ENCODE measurements at regions not wholly inside any gene's neighbourhood (a gene's known extent, or its start where the extent isn't known, plus 50 kb on each side); places are given as distances from the start of the nearest gene placed in this dataset.

DNA sequence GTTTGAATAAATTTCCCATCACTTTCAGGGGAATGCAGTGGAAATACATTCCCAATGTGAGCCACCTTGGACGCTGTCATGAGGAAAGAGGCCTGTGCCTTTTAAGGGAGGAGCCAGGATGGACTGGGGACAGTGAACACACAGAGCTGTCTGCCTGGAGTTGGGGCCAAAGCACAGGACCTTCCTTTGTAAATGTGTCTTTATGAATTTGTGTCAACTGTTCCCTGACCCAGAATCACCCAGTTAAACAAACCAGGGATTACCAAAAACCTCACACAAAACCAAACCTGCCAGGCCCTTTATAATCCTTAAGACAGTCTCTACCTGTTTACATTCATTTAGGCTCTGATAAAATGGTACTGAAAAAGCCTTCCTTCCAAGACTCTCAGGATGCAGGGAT lies 513.7 kb downstream of the MAFB start:
- no peaks in the 10 kb centered on the region for H3K36me3 ChIP-seq (ENCODE audit: control insufficient read depth, insufficient read depth, low read length)
- DNase-seq (ENCODE audit: low read depth) = no peak
- no peaks in the 10 kb centered on the region for H3K27me3 ChIP-seq (ENCODE audit: control insufficient read depth, insufficient read depth, low read length)
- TF ChIP-seq, protein P1, sequence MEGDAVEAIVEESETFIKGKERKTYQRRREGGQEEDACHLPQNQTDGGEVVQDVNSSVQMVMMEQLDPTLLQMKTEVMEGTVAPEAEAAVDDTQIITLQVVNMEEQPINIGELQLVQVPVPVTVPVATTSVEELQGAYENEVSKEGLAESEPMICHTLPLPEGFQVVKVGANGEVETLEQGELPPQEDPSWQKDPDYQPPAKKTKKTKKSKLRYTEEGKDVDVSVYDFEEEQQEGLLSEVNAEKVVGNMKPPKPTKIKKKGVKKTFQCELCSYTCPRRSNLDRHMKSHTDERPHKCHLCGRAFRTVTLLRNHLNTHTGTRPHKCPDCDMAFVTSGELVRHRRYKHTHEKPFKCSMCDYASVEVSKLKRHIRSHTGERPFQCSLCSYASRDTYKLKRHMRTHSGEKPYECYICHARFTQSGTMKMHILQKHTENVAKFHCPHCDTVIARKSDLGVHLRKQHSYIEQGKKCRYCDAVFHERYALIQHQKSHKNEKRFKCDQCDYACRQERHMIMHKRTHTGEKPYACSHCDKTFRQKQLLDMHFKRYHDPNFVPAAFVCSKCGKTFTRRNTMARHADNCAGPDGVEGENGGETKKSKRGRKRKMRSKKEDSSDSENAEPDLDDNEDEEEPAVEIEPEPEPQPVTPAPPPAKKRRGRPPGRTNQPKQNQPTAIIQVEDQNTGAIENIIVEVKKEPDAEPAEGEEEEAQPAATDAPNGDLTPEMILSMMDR (IDR thresholded peaks at IDR 0.05; ENCODE audit: insufficient read depth, low read length, poor library complexity, severe bottlenecking) = no peak
- H3K4me3 ChIP-seq (ENCODE audit: low read depth, low read length) = no peak overlapping the region

DNA sequence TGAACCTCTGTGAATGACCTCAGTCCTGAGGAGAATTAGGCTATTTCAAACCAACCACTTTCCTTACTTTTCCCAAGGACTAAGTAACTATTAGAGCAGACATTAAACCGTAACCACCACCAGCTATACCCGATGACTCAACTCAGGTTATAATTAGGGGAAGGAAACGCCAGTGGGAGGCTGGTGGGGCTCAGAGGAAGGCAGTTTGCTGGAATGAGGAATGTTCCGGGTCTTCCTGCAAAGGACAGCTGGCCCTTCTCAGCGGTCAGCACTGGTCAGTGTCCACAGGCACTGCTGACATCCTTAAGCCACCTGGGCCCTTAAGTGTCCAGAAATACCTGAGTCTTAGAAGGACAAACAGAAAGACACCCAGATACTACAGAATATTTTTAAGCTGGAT lies 515.2 kb downstream of the MAFB start:
- Histone ChIP-seq H3K36me3 (ENCODE audit: control insufficient read depth, insufficient read depth, low read length) (no peaks in the 10 kb centered on the region), H3K4me3 (ENCODE audit: low read depth, low read length) (no peak overlapping the region), H3K27me3 (ENCODE audit: control insufficient read depth, insufficient read depth, low read length) (no peaks in the 10 kb centered on the region)
- TF ChIP-seq, protein P1 (IDR thresholded peaks at IDR 0.05; ENCODE audit: insufficient read depth, low read length, poor library complexity, severe bottlenecking) = no peak
- no peak for DNase-seq (ENCODE audit: low read depth)

DNA sequence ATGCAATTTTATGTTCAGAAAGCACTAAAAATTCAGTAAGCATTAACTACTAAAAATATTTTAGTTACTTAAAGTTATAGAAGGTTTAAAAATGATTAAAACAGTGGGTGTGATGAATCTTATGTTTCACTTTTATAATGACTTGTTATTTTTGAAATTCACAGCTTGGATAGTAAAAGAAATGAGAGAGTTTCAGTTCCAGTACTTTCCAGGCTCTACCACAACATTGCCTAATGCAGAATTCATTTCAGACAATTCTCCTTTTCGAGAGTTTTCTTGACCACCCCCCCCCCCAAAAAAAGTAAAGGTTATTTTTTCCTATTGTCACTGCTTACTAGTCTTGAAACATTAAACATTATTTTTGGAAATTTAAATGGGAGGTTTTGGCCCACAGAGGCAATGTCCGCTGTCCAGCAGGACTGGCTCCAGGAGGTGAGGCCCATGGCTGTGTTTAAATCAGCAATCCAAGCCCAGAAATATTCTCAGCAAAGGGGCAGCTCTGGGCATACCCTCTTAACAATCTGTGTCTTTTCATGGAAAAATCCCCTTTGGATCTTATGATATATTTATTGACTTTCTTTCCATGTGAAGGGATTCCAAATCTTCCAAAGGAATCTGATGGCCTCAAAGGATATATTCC lies 519.9 kb downstream of the MAFB start:
- no peak overlapping the region for H3K4me3 ChIP-seq (ENCODE audit: low read depth, low read length)
- H3K36me3 ChIP-seq (ENCODE audit: control insufficient read depth, insufficient read depth, low read length) = no peaks in the 10 kb centered on the region
- H3K27me3 ChIP-seq (ENCODE audit: control insufficient read depth, insufficient read depth, low read length) = no peaks in the 10 kb centered on the region
- no peak for DNase-seq (ENCODE audit: low read depth)
- TF ChIP-seq, protein P1 (IDR thresholded peaks at IDR 0.05; ENCODE audit: insufficient read depth, low read length, poor library complexity, severe bottlenecking) = no peak

DNA sequence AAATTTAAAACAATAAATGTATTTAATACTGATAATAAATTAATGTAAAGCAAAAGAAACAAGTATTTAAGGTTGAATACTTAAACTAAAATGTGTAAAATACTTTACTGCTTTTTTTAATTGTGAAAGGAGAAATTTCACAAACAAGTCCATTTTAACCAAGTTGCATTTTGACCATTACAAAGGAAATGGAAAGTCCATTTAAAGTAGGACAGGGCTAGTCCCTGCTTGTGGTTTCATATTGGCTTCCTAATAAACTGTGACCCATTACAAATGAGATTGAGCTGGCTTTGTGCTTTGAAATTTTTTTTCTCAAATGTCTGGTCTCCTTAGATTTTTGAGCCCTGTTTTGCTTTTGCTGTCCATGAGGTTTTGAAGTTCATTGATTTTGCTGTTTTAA lies 527.6 kb downstream of the MAFB start:
- Histone ChIP-seq H3K36me3 (ENCODE audit: control insufficient read depth, insufficient read depth, low read length) (no peaks in the 10 kb centered on the region), H3K27me3 (ENCODE audit: control insufficient read depth, insufficient read depth, low read length) (no peaks in the 10 kb centered on the region), H3K4me3 (ENCODE audit: low read depth, low read length) (no peak overlapping the region)
- no peak for DNase-seq (ENCODE audit: low read depth)
- TF ChIP-seq, protein P1 (IDR thresholded peaks at IDR 0.05; ENCODE audit: insufficient read depth, low read length, poor library complexity, severe bottlenecking) = no peak

DNA sequence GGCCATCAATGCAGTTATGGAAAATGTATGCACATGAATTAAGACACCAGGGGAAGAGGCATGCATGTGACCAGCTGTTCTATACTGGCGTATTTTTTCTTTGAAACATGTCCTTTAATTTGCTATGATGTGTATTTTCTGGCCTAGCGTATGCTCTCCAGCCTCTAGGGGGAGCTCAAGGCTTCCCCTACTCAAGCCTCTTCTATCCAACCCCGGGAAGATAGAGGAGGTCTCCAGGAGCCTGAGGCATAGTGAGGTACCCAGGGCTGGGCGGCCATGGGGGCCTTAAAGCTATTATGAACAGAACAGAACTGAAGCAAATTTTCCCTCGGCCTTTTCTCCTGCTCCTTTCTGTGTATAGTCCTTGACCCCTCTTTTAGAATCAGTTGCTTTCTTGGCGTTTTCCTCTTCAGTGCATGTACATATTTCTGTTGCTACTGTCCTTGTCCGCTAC lies 528.9 kb downstream of the MAFB start:
- H3K27me3 ChIP-seq (ENCODE audit: control insufficient read depth, insufficient read depth, low read length) = no peaks in the 10 kb centered on the region
- peak; percentile 4 for DNase-seq (ENCODE audit: low read depth)
- TF ChIP-seq, protein P1 (IDR thresholded peaks at IDR 0.05; ENCODE audit: insufficient read depth, low read length, poor library complexity, severe bottlenecking) = peak; percentile 86
- H3K36me3 ChIP-seq (ENCODE audit: control insufficient read depth, insufficient read depth, low read length) = no peaks in the 10 kb centered on the region
- H3K4me3 ChIP-seq (ENCODE audit: low read depth, low read length) = no peak overlapping the region

DNA sequence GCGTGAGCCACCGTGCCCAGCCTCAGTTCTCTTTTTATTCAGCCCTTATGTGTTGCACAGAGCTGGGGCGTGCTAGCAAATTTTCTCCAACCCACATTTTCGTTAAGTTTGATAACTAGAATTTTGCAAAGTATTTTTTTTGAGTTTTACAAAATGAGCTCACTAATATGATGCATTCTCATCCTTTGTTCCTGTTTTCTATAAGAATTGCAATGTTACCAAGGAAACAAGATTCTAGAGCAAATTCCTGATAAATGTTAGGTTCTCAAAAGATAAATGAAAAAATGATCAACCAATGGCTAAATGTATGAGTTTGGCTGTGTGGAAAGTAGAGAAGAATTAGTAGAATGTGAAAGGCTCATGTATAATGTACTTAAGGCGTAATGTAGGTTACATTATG lies 529.8 kb downstream of the MAFB start:
- Histone ChIP-seq H3K27me3 (ENCODE audit: control insufficient read depth, insufficient read depth, low read length) (no peaks in the 10 kb centered on the region), H3K36me3 (ENCODE audit: control insufficient read depth, insufficient read depth, low read length) (no peaks in the 10 kb centered on the region), H3K4me3 (ENCODE audit: low read depth, low read length) (no peak overlapping the region)
- TF ChIP-seq, protein P1 (IDR thresholded peaks at IDR 0.05; ENCODE audit: insufficient read depth, low read length, poor library complexity, severe bottlenecking) = no peak
- no peak for DNase-seq (ENCODE audit: low read depth)

Data from kidney epithelial cell (primary cell).